Mammary epithelial cell (primary cell): ENCODE measurements at regions not wholly inside any gene's neighbourhood (a gene's known extent, or its start where the extent isn't known, plus 50 kb on each side); places are given as distances from the start of the nearest gene placed in this dataset.

Experiments used
- CTCF ChIP-seq, 2 donors: IDR thresholded peaks in 1 of 2; conservative IDR thresholded peaks in 1 of 2; 2 replicates each; pipeline ENCODE4 v1.5.1; 2011 to 2012; ENCODE audit warnings: inconsistent platforms in 2 of 2, low read length in 2 of 2, mild to moderate bottlenecking in 2 of 2, control low read depth in 1 of 2, low read depth in 1 of 2; ENCODE audit not compliant: insufficient read depth in 1 of 2; ENCODE audit errors: extremely low read depth in 1 of 2
- EZH2 ChIP-seq: IDR thresholded peaks from 2 replicates; pipeline ENCODE4 v1.6.1; 2012; ENCODE audit warnings: low read length, inconsistent platforms, borderline replicate concordance

- TF ChIP-seq CTCF (conservative IDR thresholded peaks at IDR 0.05 in 1 of 2, IDR thresholded peaks at IDR 0.05 in 1 of 2; ENCODE audit: extremely low read depth in 1 of 2, insufficient read depth in 1 of 2, low read depth in 1 of 2, low read length in 2 of 2), result no peak
- no peak for TF ChIP-seq EZH2
Observed at GRCh38 chr2:76120176-76120575, 409.5 kb upstream of the GCFC2 start.
